ENCODE measurements at regions not wholly inside any gene's neighbourhood (a gene's known extent, or its start where the extent isn't known, plus 50 kb on each side); places are given as distances from the start of the nearest gene placed in this dataset.

DNA sequence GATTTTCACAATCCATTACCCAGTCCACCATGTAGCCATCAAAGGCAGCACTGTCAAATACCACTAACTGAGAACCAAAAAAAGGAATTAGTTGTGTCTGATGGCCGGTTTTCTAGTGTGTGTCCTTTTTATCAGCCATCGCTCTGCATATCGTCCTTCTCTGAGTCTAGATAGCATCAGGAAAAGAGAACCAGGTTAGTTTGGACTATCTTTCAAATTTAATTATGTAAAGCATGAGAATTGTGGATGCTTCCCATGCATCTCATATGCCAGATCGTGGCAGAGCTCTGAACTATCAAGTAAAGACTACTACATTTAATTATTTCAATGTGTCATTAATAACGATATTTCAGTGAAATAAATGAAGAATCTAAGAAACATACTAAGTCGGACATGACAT is 691.9 kb downstream of the FAM181B start:
- Histone ChIP-seq H3K4me1 (ENCODE audit: control insufficient read depth, extremely low read depth, insufficient read depth, low read length) (no peaks in the 10 kb centered on the region), H3K4me3 (replicated peaks in 1 of 3; ENCODE audit: insufficient read depth in 1 of 3, low read depth in 1 of 3, low read length in 3 of 3) (no peak overlapping the region), H3K4me2 (ENCODE audit: insufficient read depth, low read length) (no peak overlapping the region), H2AFZ (ENCODE audit: low read depth, low read length) (no peak overlapping the region), H3K36me3 (ENCODE audit: control insufficient read depth in 2 of 2, extremely low read depth in 1 of 2, insufficient read depth in 2 of 2, low read length in 2 of 2) (no peaks in the 10 kb centered on the region), H3K27me3 (ENCODE audit: control insufficient read depth in 2 of 2, insufficient read depth in 2 of 2, low read length in 2 of 2) (no peaks in the 10 kb centered on the region), H3K9ac (replicated peaks; ENCODE audit: extremely low read depth, insufficient read depth, low read length) (no peak overlapping the region), H3K9me1 (replicated peaks; ENCODE audit: control insufficient read depth, extremely low read depth, insufficient read depth, low read length) (no peaks in the 10 kb centered on the region), H3K79me2 (ENCODE audit: control insufficient read depth, insufficient read depth, low read length) (no peaks in the 10 kb centered on the region), H3K27ac (ENCODE audit: insufficient read depth, low read depth, low read length) (no peak overlapping the region), H3K9me3 (replicated peaks; ENCODE audit: control insufficient read depth, insufficient read depth, low read length) (peaks cover 2% of the 10 kb centered on the region), H4K20me1 (replicated peaks; ENCODE audit: control insufficient read depth, extremely low read depth, insufficient read depth, low read length) (no peaks in the 10 kb centered on the region)
- no peak for DNase-seq (ENCODE audit: low read depth, low spot score)
- dilution Hi-C loops (cut with MboI; ENCODE audit: extremely low pct_ligation_motif_present, low sequenced_read_pairs) (no loop called here), intact Hi-C loops (cut with micrococcal nuclease) (no loop called here)
- FAIRE-seq = no peak
- ChIA-PET POLR2A (no interaction called here), CTCF (interaction anchor here (0.6 kb wide), 1 partner anchor 651 kb away, joined by 3 read pairs; no protein-coding TSS in a partner anchor)
- TF ChIP-seq, protein P1, sequence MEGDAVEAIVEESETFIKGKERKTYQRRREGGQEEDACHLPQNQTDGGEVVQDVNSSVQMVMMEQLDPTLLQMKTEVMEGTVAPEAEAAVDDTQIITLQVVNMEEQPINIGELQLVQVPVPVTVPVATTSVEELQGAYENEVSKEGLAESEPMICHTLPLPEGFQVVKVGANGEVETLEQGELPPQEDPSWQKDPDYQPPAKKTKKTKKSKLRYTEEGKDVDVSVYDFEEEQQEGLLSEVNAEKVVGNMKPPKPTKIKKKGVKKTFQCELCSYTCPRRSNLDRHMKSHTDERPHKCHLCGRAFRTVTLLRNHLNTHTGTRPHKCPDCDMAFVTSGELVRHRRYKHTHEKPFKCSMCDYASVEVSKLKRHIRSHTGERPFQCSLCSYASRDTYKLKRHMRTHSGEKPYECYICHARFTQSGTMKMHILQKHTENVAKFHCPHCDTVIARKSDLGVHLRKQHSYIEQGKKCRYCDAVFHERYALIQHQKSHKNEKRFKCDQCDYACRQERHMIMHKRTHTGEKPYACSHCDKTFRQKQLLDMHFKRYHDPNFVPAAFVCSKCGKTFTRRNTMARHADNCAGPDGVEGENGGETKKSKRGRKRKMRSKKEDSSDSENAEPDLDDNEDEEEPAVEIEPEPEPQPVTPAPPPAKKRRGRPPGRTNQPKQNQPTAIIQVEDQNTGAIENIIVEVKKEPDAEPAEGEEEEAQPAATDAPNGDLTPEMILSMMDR (IDR thresholded peaks at IDR 0.05; ENCODE audit: extremely low read depth in 1 of 2, insufficient read depth in 1 of 2, low read depth in 1 of 2, low read length in 2 of 2) = no peak
- TF ChIP-seq, protein P2, sequence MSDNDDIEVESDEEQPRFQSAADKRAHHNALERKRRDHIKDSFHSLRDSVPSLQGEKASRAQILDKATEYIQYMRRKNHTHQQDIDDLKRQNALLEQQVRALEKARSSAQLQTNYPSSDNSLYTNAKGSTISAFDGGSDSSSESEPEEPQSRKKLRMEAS (IDR thresholded peaks at IDR 0.05; ENCODE audit: insufficient read depth, insufficient read length) = no peak
- no TSS peak for BruUV-seq (replicated peaks)

DNA sequence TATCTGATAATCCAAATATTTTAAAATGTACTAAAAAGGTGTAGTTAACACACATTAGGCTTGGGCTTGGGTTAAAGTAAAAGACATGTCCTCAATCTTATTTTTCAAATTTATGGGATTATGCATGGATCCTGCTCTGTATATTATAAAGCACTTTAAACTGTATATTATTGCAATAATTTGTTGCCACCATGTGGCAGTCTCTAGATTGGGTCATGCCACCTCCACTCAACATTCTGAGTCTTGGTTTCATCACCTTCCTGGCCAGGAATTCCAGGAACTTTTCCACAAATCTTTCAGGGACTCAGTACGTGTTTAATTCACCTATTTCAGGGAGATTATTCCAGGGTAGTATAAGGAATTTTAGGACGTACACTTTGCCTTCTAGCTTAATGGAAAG is 695.5 kb downstream of the FAM181B start:
- H3K9me1 ChIP-seq (replicated peaks; ENCODE audit: control insufficient read depth, extremely low read depth, insufficient read depth, low read length) = no peaks in the 10 kb centered on the region
- no peak overlapping the region for H3K4me3 ChIP-seq (replicated peaks in 1 of 3; ENCODE audit: insufficient read depth in 1 of 3, low read depth in 1 of 3, low read length in 3 of 3)
- CTCF ChIA-PET = no interaction called here
- no peak overlapping the region for H3K27ac ChIP-seq (ENCODE audit: insufficient read depth, low read depth, low read length)
- POLR2A ChIA-PET = no interaction called here
- H2AFZ ChIP-seq (ENCODE audit: low read depth, low read length) = no peak overlapping the region
- TF ChIP-seq, protein P1 (IDR thresholded peaks at IDR 0.05; ENCODE audit: extremely low read depth in 1 of 2, insufficient read depth in 1 of 2, low read depth in 1 of 2, low read length in 2 of 2) = no peak
- TF ChIP-seq EZH2 (IDR thresholded peaks at IDR 0.05; ENCODE audit: borderline replicate concordance, low read depth, low read length, severe bottlenecking) (no peak), POLR2A (IDR thresholded peaks at IDR 0.05; ENCODE audit: low read depth, low read length) (no peak), MYC (IDR thresholded peaks at IDR 0.05; ENCODE audit: low read depth, low read length) (no peak), FOS (IDR thresholded peaks at IDR 0.05; ENCODE audit: borderline replicate concordance, insufficient read depth, low read length) (no peak), GATA2 (IDR thresholded peaks at IDR 0.05; ENCODE audit: insufficient read depth, insufficient read length, low read depth, low read length) (no peak), JUN (IDR thresholded peaks at IDR 0.05; ENCODE audit: borderline replicate concordance, insufficient read depth, insufficient read length, low read depth) (no peak), POLR2AphosphoS5 (IDR thresholded peaks at IDR 0.05; ENCODE audit: insufficient read depth, low read depth, low read length) (no peak)
- TF ChIP-seq, protein P2 (IDR thresholded peaks at IDR 0.05; ENCODE audit: insufficient read depth, insufficient read length) = no peak
- no peak overlapping the region for H3K9ac ChIP-seq (replicated peaks; ENCODE audit: extremely low read depth, insufficient read depth, low read length)
- no peak for FAIRE-seq
- no peaks in the 10 kb centered on the region for H3K4me1 ChIP-seq (ENCODE audit: control insufficient read depth, extremely low read depth, insufficient read depth, low read length)
- dilution Hi-C loops (cut with MboI; ENCODE audit: extremely low pct_ligation_motif_present, low sequenced_read_pairs) = no loop called here
- H3K27me3 ChIP-seq (ENCODE audit: control insufficient read depth in 2 of 2, insufficient read depth in 2 of 2, low read length in 2 of 2) = no peaks in the 10 kb centered on the region
- H4K20me1 ChIP-seq (replicated peaks; ENCODE audit: control insufficient read depth, extremely low read depth, insufficient read depth, low read length) = no peaks in the 10 kb centered on the region
- no TSS peak for BruUV-seq (replicated peaks)
- H3K79me2 ChIP-seq (ENCODE audit: control insufficient read depth, insufficient read depth, low read length) = no peaks in the 10 kb centered on the region
- DNase-seq (ENCODE audit: low read depth, low spot score) = no peak
- no peaks in the 10 kb centered on the region for H3K36me3 ChIP-seq (ENCODE audit: control insufficient read depth in 2 of 2, extremely low read depth in 1 of 2, insufficient read depth in 2 of 2, low read length in 2 of 2)
- peaks cover 2% of the 10 kb centered on the region for H3K9me3 ChIP-seq (replicated peaks; ENCODE audit: control insufficient read depth, insufficient read depth, low read length)
- intact Hi-C loops (cut with micrococcal nuclease) = no loop called here
- no peak overlapping the region for H3K4me2 ChIP-seq (ENCODE audit: insufficient read depth, low read length)
